ENCODE measurements at regions not wholly inside any gene's neighbourhood (a gene's known extent, or its start where the extent isn't known, plus 50 kb on each side); places are given as distances from the start of the nearest gene placed in this dataset.
"Not testable (repeated sequence)": the region's sequence is repeated elsewhere in the genome, so short reads cannot be mapped to it uniquely, and the experiment has no call there.

DNA sequence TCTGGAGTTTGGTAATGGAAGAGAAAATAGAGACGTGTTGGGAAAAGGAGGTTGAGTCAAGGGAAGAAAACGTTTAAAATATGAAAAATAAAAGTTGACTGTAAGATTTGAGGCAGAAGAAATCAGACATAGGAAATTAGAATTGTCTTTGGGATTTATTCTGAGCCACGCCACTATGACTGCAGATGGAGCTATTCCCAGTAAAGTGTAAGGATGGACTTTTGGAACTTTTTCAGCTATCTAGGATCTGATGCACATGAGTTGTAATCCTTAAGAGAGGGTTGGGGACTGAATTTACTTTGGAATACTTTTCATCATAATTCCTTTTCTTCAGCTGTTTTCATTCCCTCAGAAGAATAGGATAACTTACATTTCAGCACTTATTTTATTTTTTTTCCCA lies 336.7 kb downstream of the FAM170A start:
- DNase-seq (ENCODE audit: extremely low read depth, low read depth): no peak
- TF ChIP-seq, protein P1, sequence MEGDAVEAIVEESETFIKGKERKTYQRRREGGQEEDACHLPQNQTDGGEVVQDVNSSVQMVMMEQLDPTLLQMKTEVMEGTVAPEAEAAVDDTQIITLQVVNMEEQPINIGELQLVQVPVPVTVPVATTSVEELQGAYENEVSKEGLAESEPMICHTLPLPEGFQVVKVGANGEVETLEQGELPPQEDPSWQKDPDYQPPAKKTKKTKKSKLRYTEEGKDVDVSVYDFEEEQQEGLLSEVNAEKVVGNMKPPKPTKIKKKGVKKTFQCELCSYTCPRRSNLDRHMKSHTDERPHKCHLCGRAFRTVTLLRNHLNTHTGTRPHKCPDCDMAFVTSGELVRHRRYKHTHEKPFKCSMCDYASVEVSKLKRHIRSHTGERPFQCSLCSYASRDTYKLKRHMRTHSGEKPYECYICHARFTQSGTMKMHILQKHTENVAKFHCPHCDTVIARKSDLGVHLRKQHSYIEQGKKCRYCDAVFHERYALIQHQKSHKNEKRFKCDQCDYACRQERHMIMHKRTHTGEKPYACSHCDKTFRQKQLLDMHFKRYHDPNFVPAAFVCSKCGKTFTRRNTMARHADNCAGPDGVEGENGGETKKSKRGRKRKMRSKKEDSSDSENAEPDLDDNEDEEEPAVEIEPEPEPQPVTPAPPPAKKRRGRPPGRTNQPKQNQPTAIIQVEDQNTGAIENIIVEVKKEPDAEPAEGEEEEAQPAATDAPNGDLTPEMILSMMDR (IDR thresholded peaks at IDR 0.05; ENCODE audit: low read depth, low read length, missing control alignments): no peak
- H3K4me3 ChIP-seq (replicated peaks; ENCODE audit: low read depth, low read length): no peak overlapping the region

DNA sequence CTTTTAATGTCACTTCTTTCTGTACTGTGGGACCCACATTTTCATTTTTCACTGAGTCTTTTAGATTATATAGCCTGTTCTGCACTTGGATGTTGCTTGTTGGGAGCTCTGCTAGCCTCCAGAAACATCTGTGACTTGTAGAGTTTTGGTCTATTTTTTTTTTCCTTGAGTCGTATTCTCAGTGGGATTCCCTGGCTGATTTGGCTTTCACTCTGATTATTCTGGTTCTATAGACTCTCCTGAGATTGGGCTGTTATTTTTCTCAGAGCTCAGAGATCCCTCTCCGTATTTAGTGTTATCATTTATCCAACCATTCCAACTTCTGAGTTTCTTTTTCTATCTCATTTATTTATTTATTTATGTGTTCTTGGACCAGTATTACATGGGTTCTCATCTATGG lies 339.3 kb downstream of the FAM170A start:
- TF ChIP-seq, protein P1 (IDR thresholded peaks at IDR 0.05; ENCODE audit: low read depth, low read length, missing control alignments): no peak
- H3K4me3 ChIP-seq (replicated peaks; ENCODE audit: low read depth, low read length): no peak overlapping the region
- DNase-seq (ENCODE audit: extremely low read depth, low read depth): no peak

- not testable (repeated sequence) for DNase-seq (ENCODE audit: extremely low read depth, low read depth); H3K4me3 ChIP-seq (replicated peaks; ENCODE audit: low read depth, low read length)
These were observed 357.7 kb downstream of the FAM170A start for GRCh38 chr5:119987077-119987476.

GRCh38 chr5:119991625-119992024 lies 362.3 kb downstream of the FAM170A start:
- no peak for DNase-seq (ENCODE audit: extremely low read depth, low read depth)
- H3K4me3 ChIP-seq (replicated peaks; ENCODE audit: low read depth, low read length): no peak overlapping the region
- TF ChIP-seq, protein P1 (IDR thresholded peaks at IDR 0.05; ENCODE audit: low read depth, low read length, missing control alignments): no peak

DNA sequence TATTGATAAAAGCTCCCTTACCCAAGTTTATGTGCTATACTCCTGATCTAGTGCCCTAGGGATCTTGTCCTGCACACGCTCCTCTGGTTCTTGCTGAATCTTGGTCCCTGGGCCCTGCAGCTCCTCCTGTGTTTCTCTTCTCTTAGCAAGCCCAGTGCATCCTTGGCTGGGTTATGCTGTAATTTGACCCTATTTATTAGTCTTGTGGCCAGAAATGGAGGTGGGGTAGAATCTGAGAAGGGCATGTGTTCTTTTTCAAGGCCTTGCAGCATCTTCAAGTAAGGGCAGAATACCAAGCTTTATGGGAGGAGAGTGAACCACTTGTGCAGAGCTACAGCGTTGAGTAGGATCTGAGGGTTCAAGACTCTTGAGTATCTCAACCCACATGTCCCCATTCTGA lies 366.8 kb downstream of the FAM170A start:
- TF ChIP-seq, protein P1 (IDR thresholded peaks at IDR 0.05; ENCODE audit: low read depth, low read length, missing control alignments): no peak
- peak; percentile 42 for DNase-seq (ENCODE audit: extremely low read depth, low read depth)
- H3K4me3 ChIP-seq (replicated peaks; ENCODE audit: low read depth, low read length): no peak overlapping the region

GRCh38 chr5:120007598-120007997 lies 378.2 kb downstream of the FAM170A start:
- no peak for DNase-seq (ENCODE audit: extremely low read depth, low read depth)
- no peak overlapping the region for H3K4me3 ChIP-seq (replicated peaks; ENCODE audit: low read depth, low read length)
- TF ChIP-seq, protein P1 (IDR thresholded peaks at IDR 0.05; ENCODE audit: low read depth, low read length, missing control alignments): no peak

GRCh38 chr5:120012431-120012830 lies 383.1 kb downstream of the FAM170A start:
- TF ChIP-seq, protein P1 (IDR thresholded peaks at IDR 0.05; ENCODE audit: low read depth, low read length, missing control alignments): no peak
- DNase-seq (ENCODE audit: extremely low read depth, low read depth): no peak
- H3K4me3 ChIP-seq (replicated peaks; ENCODE audit: low read depth, low read length): no peak overlapping the region

All from HFF-Myc (cell line).